ENCODE measurements at regions not wholly inside any gene's neighbourhood (a gene's known extent, or its start where the extent isn't known, plus 50 kb on each side); places are given as distances from the start of the nearest gene placed in this dataset.
"Not testable (repeated sequence)": the region's sequence is repeated elsewhere in the genome, so short reads cannot be mapped to it uniquely, and the experiment has no call there.

DNA sequence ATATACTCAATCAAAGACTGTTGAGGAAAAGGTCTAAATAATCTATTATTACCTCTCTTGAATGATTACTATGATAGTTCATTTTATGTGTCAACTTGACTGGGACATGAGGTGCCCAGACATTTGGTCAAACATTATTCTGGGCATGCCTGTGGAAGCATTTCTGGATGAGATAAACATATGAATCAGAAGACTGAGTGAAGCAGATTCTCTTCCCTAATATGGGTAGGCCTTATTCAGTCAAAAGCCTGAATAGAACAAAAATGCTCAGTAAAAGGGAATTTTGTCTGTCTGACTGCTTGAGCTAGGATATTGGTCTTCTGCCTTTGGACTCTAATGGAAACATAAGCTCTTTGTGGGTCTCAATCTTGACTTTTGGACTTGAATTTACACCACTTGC, 73.3 kb upstream of the SOX13 start:
- no peak for DNase-seq

DNA sequence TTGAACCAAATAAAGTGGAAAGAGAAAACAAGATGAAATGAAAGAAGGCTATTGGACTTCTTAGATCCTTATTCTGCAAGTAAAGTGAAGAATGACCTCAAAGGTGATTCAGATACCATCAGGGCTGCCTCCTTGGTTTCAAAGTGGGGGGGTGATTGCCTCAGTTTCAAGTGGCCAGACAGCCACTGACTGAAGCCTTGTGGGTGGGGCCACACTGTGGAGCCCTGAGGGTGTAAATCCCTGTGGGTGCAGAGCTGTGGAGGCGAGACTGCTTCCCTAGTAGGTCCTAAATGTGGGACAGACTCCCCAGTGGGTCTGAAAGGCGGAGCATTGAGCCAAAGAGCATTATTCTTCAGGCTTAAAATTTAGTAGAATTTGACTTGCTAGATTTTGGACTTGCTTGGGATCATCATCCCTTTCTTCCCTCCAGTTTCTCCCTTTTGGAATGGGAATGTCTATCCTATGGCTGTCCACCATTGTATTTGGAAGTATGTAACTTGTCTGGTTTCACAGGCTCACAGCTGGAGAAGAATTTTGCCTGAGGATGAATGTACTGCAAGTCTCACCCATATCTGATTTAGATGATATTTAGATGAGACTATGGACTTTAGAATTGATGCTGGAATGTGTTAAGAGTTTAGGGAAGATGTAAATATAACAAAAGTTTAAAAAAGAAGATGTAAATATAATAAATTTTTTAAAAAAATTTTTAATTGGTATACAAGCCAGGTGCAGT, 71.6 kb upstream of the SOX13 start:
- no peak for DNase-seq

DNA sequence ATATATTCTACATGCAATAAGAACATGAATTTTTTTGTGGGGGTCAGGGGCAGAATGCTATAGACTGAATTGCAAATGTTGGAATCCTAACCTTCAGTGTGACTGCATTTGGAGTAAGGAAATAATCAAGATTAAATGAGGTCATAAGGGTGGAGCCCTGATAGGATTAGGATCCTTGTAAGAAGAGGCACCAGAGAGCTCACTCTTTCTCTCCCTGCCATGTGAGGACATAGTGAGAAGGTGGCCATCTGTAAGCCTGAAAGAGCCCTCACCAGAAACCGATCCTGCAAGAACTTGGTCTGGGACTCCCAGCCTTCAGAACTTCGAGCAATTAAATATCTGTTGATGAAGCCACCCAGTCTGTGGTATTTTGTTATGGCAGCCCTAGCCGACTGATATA, 70.3 kb upstream of the SOX13 start:
- no peak for DNase-seq

DNA sequence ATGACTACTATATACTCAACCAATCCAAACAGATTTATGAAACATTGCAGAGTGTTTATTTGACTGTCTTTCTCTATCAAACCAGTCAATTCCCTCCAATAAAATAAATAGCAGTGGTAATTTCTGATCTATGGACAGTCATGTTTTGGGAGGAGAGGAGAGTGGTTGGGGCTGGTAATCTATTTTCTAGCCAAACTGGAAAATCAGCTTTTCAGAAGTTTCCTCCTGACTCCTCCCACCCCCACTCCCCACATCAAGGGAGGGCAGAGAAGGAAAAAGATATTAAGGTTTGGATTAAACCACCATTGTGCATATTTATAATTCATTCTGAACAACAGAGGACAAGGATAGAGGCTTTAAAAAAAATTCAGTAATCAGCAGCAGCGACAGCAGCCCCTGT, 69.4 kb upstream of the SOX13 start:
- no peak for DNase-seq

DNA sequence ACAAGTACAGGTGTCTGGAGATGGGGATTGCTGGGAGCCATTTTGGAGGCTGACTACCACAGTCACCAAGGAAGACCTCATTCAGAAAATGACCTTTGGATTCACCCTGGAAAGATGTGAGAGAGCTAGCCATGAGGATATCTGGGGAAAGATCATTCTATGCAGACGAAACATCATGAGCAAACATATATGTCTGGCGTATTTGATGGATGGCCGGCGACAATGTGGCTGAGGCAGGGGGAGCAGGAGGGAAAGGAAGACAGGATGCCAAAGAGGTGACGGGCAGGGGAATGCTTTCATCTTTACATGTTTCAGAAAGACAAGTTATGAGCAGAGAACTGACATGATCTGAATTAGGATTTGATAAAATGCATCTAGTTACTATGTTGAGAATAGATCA, 61.5 kb upstream of the SOX13 start:
- DNase-seq = no peak

DNA sequence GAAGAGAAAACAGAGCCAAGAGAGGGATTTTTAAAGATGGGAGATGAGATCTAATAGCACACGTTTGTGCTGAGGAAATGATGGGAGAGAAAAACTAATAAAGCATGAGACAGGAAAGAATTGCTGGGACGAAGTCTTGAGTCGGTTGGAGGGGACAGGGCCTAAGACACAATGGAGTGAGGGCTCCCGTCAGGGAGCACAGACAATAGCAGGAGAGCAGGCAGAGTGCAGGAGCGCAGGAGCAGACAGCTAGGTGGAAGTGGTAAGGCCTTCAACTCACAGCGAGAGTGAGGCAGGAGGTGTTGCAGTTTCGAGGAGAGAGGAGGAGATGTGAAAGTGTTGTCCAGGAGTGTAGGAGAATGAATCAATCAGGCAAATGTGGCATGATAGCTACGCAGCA, 59.9 kb upstream of the SOX13 start:
- no peak for DNase-seq

DNA sequence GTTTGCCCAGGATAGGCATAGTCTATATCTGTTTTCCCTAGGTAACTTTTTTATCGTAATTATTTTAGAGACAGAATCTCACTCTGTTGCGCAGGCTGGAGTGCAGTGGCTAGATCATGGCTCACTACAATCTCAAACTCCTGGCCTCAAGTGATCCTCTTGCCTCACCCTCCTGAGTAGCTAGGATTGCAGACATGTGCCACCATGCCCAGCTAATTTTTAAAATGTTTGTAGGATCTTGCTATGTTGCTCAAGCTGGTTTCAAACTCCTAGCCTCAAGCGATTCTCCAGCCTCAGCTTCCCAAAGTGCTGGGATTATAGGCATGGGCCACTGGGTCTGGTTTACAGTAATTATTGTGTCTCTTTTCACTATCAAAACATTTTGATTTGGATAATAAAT, 58.6 kb upstream of the SOX13 start:
- no peak for DNase-seq

DNA sequence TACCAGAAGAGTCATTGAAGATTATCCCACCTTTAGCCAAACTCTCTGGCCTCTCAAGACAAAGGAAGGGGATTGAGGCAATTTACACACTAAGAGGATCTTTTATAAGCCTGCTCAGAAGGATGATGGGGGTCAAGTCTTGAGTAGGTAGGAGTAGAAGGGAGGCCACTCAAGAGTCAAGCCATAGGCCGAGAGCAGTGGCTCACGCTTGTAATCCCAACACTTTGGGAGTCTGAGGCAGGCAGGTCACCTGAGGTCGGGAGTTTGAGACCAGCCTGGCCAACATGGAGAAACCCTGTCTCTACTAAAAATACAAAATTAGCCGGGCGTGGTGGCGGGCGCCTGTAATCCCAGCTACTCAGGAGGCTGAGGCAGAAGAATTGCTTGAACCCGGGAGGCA, 58.0 kb upstream of the SOX13 start:
- DNase-seq = not testable (repeated sequence)

DNA sequence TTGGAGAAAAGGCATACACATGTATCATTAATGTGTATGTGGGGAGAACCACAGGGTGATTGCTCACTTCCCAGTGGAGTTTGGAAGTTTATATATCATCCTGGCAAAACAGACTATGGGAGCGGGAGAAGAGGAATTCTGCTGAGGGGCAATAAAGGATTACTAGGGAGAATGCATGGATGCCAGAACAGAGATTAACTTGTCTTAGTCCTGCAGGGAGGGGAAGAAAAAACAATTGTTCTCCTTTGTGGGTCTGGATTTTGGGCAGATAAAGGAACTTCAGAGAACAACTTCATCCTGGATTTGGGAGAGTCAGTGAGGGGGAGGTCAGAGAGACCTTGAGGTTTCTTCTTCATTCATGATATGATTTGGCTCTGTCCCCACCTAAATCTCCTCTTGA, 55.9 kb upstream of the SOX13 start:
- DNase-seq = no peak

DNA sequence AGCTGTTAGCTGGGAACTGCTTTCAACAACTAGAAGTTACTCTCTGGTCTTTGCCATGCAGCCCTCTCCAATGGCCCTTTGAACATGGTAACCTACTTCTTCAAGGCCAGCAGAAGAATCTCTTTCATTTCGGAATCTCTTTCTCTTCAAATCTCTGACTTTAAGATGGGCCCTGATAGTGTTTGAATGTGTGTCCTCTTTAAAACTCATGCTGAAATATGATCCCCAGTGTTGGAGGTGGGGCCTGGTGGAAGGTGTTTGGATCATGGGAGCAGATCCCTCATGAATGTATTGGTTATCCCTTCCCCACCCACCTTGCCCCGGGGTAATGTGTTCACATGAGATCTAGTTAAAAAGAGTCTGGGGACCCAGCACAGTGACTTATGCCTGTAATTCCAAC, 54.5 kb upstream of the SOX13 start:
- no peak for DNase-seq
